Mesothelial cell of epicardium (in vitro differentiated cells): ENCODE measurements at regions not wholly inside any gene's neighbourhood (a gene's known extent, or its start where the extent isn't known, plus 50 kb on each side); places are given as distances from the start of the nearest gene placed in this dataset.

Experiments used
- DNase-seq, 2 experiments: peaks; one replicate each; pipeline ENCODE4 v3.0.0; 2021; ENCODE audit warnings: low spot score in 2 of 2; ENCODE audit not compliant: unreplicated experiment in 2 of 2
- H3K27ac Mint-ChIP-seq: 2 replicates; pipeline ENCODE4 v1.8.0; 2021; ENCODE audit warnings: mixed read lengths
- H3K27me3 Mint-ChIP-seq: 2 replicates; pipeline ENCODE4 v1.8.0; 2021; ENCODE audit warnings: low read depth, mixed read lengths
- H3K36me3 Mint-ChIP-seq: 2 replicates; pipeline ENCODE4 v1.8.0; 2021; ENCODE audit warnings: mixed read lengths
- H3K4me1 Mint-ChIP-seq: 2 replicates; pipeline ENCODE4 v1.8.0; 2021; ENCODE audit warnings: mixed read lengths
- H3K4me3 Mint-ChIP-seq: 2 replicates; pipeline ENCODE4 v1.8.0; 2021; ENCODE audit warnings: mild to moderate bottlenecking, moderate library complexity, mixed read lengths
- H3K9me3 Mint-ChIP-seq: 2 replicates; pipeline ENCODE4 v1.8.0; 2021; ENCODE audit warnings: mixed read lengths
- CTCF ChIP-seq: fragments of 200-600 bp; sonication (generic); IDR thresholded peaks from one replicate; pipeline ENCODE4 v1.5.0; 2021; ENCODE audit warnings: antibody characterized with exemption; ENCODE audit not compliant: unreplicated experiment

GRCh38 chr6:26199773-26200764 lies 112.8 kb downstream of the HFE start:
- H3K27ac Mint-ChIP-seq: peak overlapping the region; percentile 100
- H3K4me1 Mint-ChIP-seq: peaks cover 31% of the 10 kb centered on the region
- TF ChIP-seq CTCF: no peak
- H3K36me3 Mint-ChIP-seq: no peaks in the 10 kb centered on the region
- peak overlapping the region; percentile 97 for H3K4me3 Mint-ChIP-seq
- no peak for DNase-seq
- no peaks in the 10 kb centered on the region for H3K9me3 Mint-ChIP-seq
- no peaks in the 10 kb centered on the region for H3K27me3 Mint-ChIP-seq

- no peaks in the 10 kb centered on the region for H3K36me3 Mint-ChIP-seq
- H3K27me3 Mint-ChIP-seq: no peaks in the 10 kb centered on the region
- peaks cover 23% of the 10 kb centered on the region for H3K4me1 Mint-ChIP-seq
- no peak for TF ChIP-seq CTCF
- H3K9me3 Mint-ChIP-seq: no peaks in the 10 kb centered on the region
- peak overlapping the region; percentile 52 for H3K4me3 Mint-ChIP-seq
- DNase-seq: no peak
- peak overlapping the region; percentile 86 for H3K27ac Mint-ChIP-seq
Measured at GRCh38 chr6:26200918-26201721, 113.9 kb downstream of the HFE start.

DNA sequence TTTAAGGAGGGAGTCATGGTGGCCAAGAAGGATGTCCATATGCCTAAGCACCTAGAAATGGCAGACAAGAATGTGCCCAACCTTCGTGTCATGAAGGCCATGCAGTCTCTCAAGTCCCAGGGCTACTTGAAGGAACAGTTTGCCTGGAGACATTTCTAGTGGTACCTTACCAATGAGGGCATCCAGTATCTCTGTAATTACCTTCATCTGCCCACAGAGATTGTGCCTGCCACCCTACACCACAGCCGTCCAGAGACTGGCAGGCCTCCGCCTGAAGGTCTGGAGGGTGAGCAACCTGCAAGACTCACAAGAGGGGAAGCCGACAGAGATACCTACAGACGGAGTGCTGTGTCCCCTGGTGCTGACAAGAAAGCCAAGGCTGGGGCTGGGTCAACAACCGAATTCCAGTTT lies 115.0 kb downstream of the HFE start:
- peaks cover 19% of the 10 kb centered on the region for H3K4me1 Mint-ChIP-seq
- peak overlapping the region; percentile 14 for H3K27ac Mint-ChIP-seq
- no peak overlapping the region for H3K4me3 Mint-ChIP-seq
- no peaks in the 10 kb centered on the region for H3K9me3 Mint-ChIP-seq
- DNase-seq: no peak
- no peaks in the 10 kb centered on the region for H3K27me3 Mint-ChIP-seq
- H3K36me3 Mint-ChIP-seq: no peaks in the 10 kb centered on the region
- no peak for TF ChIP-seq CTCF

DNA sequence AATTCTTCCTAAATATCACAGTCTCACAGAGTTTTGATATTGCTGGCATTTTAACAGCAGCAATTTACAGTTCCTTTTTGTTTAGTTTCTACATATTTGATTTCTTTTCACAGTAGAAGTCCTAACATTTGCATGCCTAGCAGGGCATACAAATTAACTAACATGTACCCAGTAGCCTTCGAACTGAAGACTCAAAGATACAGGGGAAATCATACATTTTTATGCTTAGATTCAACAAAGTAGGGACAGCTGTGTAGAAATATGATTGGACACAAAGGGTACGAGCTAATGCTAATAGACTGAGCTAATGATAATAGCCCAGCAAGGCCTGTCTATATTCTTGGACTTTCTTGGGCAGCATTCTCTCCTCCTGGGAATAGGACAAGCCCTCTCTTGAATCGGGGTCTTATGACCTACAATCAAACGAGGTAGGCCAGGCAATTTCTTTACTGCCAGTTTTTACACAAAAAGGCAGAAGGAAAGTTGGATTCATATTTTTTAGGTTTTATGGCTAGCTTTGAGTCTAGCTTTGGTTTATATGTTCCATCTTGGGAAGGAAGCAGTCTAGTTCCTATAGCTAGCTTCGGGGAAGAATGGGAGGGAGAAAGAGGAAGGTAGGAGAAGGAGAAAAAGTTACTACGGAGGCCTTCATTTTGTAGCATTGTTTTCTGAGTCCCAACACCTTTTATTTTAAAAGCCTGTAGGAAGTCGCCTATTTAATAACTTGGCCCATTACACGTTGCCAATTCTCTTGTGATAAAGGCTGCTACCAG lies 115.8 kb downstream of the HFE start:
- no peak for DNase-seq
- no peak for TF ChIP-seq CTCF
- H3K9me3 Mint-ChIP-seq: no peaks in the 10 kb centered on the region
- H3K27me3 Mint-ChIP-seq: no peaks in the 10 kb centered on the region
- peak overlapping the region; percentile 94 for H3K27ac Mint-ChIP-seq
- no peaks in the 10 kb centered on the region for H3K36me3 Mint-ChIP-seq
- peak overlapping the region; percentile 51 for H3K4me3 Mint-ChIP-seq
- peaks cover 19% of the 10 kb centered on the region for H3K4me1 Mint-ChIP-seq
